ENCODE measurements at regions not wholly inside any gene's neighbourhood (a gene's known extent, or its start where the extent isn't known, plus 50 kb on each side); places are given as distances from the start of the nearest gene placed in this dataset.

DNA sequence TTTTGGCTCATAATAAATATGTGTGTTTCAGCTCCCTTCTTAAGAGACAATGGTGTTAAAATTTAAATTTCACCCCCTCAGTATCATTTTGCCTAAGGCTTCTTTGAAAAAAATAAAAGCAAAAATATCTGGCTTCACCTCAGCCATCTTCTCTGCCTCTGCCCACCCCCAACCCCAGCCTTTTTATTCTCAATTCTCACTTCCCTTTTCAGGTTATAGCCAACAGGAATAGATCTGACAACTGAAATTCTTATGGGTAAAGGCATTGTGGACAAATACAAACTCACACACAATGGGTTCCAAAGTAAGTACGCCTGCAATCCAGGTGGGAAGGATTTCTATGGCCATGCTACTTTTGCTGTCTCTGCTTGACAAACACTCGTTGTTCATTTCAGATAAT is 399.0 kb upstream of the ARRDC4 start:
- TF ChIP-seq, protein P1, sequence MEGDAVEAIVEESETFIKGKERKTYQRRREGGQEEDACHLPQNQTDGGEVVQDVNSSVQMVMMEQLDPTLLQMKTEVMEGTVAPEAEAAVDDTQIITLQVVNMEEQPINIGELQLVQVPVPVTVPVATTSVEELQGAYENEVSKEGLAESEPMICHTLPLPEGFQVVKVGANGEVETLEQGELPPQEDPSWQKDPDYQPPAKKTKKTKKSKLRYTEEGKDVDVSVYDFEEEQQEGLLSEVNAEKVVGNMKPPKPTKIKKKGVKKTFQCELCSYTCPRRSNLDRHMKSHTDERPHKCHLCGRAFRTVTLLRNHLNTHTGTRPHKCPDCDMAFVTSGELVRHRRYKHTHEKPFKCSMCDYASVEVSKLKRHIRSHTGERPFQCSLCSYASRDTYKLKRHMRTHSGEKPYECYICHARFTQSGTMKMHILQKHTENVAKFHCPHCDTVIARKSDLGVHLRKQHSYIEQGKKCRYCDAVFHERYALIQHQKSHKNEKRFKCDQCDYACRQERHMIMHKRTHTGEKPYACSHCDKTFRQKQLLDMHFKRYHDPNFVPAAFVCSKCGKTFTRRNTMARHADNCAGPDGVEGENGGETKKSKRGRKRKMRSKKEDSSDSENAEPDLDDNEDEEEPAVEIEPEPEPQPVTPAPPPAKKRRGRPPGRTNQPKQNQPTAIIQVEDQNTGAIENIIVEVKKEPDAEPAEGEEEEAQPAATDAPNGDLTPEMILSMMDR (IDR thresholded peaks at IDR 0.05) = no peak
- no peak for TF ChIP-seq POLR2A (IDR thresholded peaks at IDR 0.05)
